ENCODE measurements at regions not wholly inside any gene's neighbourhood (a gene's known extent, or its start where the extent isn't known, plus 50 kb on each side); places are given as distances from the start of the nearest gene placed in this dataset.

DNA sequence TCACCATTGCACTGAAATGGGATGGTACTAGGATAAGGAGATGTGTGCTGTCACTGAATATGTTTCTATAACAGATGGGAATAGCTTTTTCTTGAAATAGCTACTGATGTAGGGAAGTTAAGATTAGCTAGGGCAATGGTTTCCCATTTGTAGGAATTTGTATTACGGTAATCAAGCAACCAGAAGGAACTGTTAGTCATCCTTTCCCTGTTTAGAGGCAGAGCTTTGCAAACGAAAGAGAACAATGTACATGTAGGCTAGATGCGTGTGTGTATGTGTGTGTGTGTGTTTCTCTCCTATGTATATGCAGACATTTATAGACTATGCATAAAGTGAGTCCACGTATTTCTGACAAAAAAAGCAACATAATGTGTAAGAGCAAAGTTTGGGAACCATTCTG lies 171.9 kb upstream of the GRIA1 start:
- TF ChIP-seq POLR2AphosphoS5 (IDR thresholded peaks at IDR 0.05) (no peak), CTCF (IDR thresholded peaks at IDR 0.05) (no peak), POLR2A (IDR thresholded peaks at IDR 0.05) (no peak)
